Bronchial epithelial cell (primary cell): ENCODE measurements at regions not wholly inside any gene's neighbourhood (a gene's known extent, or its start where the extent isn't known, plus 50 kb on each side); places are given as distances from the start of the nearest gene placed in this dataset.

Experiments
- DNase-seq: peaks from one replicate; pipeline ENCODE4 v3.0.0-alpha.2; 2010; ENCODE audit warnings: low read depth
- FAIRE-seq: peaks from 2 replicates; lab custom pipeline; 2011; peaks lifted over from hg19 to GRCh38; lab: Jason Lieb, UNC
- H3K27me3 ChIP-seq: 2 replicates; pipeline ENCODE4 v1.5.1; 2011; ENCODE audit warnings: low read length; ENCODE audit not compliant: control insufficient read depth, insufficient read depth
- H3K36me3 ChIP-seq: 2 replicates; pipeline ENCODE4 v1.5.1; 2011; ENCODE audit warnings: low read length; ENCODE audit not compliant: control insufficient read depth, insufficient read depth
- H3K4me3 ChIP-seq: 2 replicates; pipeline ENCODE4 v1.5.1; 2011; ENCODE audit warnings: mild to moderate bottlenecking, low read depth, low read length, control low read depth
- CTCF ChIP-seq: IDR thresholded peaks from 2 replicates; pipeline ENCODE4 v1.5.1; 2011; ENCODE audit warnings: mild to moderate bottlenecking, moderate library complexity, low read length, control low read depth, inconsistent platforms; ENCODE audit not compliant: insufficient read depth, severe bottlenecking

GRCh38 chr3:139827833-139828232 lies 107.2 kb upstream of the CLSTN2 start:
- DNase-seq (no peak), FAIRE-seq (no peak)
- TF ChIP-seq CTCF = no peak
- Histone ChIP-seq H3K27me3 (no peaks in the 10 kb centered on the region), H3K36me3 (no peaks in the 10 kb centered on the region), H3K4me3 (no peak overlapping the region)

DNA sequence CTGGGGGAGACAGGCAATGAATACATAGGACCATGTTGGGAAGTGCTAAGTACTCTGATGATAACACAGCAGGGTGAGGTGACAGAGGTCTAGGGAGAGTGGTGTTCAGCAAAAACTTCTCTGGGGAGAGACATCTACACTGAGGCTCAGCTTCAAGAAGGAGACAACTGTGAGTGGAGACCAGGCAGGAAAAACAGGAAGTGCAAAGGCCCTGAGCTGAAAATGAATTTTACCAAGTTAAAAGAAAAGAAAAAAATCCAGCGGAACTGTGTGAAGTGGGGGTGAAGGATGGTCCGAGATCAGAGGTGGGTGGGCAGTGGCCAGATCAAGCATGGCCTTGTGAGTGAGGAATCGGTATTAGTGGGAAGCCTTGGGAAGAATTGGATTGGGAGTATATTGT lies 110.1 kb upstream of the CLSTN2 start:
- DNase-seq (no peak), FAIRE-seq (no peak)
- no peaks in the 10 kb centered on the region for H3K36me3 ChIP-seq
- TF ChIP-seq CTCF = no peak
- H3K27me3 ChIP-seq = no peaks in the 10 kb centered on the region
- no peak overlapping the region for H3K4me3 ChIP-seq

DNA sequence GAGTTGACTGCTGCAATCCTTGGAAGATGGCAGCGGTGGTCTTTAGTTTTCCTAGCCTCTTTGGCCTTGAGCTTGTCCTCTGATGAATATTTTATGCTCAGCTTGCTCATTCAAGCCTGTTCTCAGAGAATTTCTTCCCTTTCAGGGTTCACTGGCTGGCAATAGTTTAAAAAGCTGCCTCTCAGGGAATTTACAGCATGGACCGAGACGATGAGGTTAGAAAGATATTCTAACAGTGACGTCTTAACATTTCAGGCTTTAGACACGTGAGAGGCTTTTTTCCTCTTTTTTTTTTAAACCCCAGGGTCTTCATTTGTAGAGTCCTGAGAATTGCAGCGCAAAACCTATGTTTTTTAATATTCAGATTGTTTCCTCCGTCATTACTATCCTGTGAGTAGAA lies 120.3 kb upstream of the CLSTN2 start:
- FAIRE-seq = no peak
- no peaks in the 10 kb centered on the region for H3K27me3 ChIP-seq

GRCh38 chr3:139811331-139811730 lies 123.7 kb upstream of the CLSTN2 start:
- DNase-seq (no peak), FAIRE-seq (no peak)
- TF ChIP-seq CTCF = no peak
- Histone ChIP-seq H3K4me3 (no peak overlapping the region), H3K36me3 (no peaks in the 10 kb centered on the region), H3K27me3 (no peaks in the 10 kb centered on the region)

More for the DNA sequence above, 120.3 kb upstream of the CLSTN2 start:
- H3K36me3 ChIP-seq = no peaks in the 10 kb centered on the region
- H3K4me3 ChIP-seq = no peak overlapping the region
- no peak for DNase-seq
- no peak for TF ChIP-seq CTCF

DNA sequence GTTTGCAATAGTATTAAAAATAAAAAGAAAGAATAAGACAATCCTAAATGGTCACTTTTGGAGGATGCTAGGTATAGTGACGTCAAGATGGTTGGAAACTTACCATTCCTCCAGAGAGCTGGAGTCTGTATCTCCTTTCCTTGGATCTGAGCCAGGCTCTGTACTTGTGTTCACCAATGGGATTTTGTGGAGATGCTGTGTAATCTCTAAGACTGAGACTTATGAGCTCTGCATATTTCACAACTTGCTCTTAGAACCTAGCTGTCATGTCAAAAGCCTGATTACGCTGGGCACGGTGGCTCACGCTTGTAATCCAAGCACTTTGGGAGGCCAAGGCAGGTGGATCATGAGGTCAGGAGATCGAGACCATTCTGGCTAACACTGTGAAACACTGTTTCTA lies 126.8 kb upstream of the CLSTN2 start:
- no peaks in the 10 kb centered on the region for H3K36me3 ChIP-seq
- H3K4me3 ChIP-seq = no peak overlapping the region
- FAIRE-seq (no peak), DNase-seq (no peak)
- H3K27me3 ChIP-seq = no peaks in the 10 kb centered on the region
- TF ChIP-seq CTCF = no peak

DNA sequence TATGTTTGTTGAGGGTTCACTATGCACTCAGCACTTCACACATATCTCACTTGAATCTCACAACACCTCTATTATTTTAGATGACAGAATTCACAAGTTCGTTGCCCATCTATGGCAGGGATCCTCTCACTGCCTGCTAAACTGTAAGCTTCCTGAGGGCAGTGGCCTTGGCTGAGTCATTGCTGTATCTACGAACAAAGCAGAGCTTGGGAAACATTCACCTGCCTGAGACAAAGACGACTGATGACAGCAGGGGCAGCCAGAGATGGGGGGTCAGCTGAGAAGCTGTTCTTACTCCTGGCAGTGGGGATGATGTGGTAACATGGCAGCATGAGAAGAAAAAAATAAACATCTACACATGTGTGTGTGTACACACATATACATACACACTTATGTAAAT lies 125.5 kb upstream of the NMNAT3 start:
- H3K36me3 ChIP-seq = no peaks in the 10 kb centered on the region
- FAIRE-seq (no peak), DNase-seq (no peak)
- H3K27me3 ChIP-seq = no peaks in the 10 kb centered on the region
- no peak for TF ChIP-seq CTCF
- H3K4me3 ChIP-seq = no peak overlapping the region
